ENCODE measurements at regions not wholly inside any gene's neighbourhood (a gene's known extent, or its start where the extent isn't known, plus 50 kb on each side); places are given as distances from the start of the nearest gene placed in this dataset.

DNA sequence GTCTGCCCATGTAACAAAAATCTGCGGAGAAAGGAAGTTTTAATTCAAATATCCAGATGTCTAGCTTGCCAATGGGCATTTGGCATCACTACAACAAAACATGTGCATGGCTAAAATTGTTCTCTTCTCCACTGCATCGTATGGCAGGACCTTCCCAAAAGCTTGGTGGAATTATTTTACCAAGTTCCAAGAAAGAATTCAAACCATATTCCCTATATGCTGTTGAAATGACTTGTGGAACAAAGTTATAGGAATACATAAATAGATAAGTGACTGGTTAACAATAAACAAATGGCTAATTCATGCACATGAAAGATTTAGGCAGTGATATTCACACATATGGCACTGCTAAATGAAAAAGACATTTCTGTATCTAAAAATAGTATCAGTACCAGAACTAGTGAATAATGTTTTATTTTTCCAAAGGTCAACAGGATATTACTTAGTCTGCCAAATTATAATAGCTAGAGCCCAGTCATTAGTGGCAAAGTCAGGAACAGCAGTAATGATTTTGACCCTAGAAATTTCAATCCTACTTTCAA is 425.4 kb upstream of the VRK2 start:
- TF ChIP-seq GATA1 (IDR thresholded peaks at IDR 0.05; ENCODE audit: low read depth, low read length) (no peak), POLR2A (IDR thresholded peaks at IDR 0.05; ENCODE audit: low read length) (no peak)
- DNase-seq = no peak

- no peak for DNase-seq
- TF ChIP-seq GATA1 (IDR thresholded peaks at IDR 0.05; ENCODE audit: low read depth, low read length) = no peak
Observed at GRCh38 chr2:57622009-57622408, 424.6 kb upstream of the VRK2 start.

DNA sequence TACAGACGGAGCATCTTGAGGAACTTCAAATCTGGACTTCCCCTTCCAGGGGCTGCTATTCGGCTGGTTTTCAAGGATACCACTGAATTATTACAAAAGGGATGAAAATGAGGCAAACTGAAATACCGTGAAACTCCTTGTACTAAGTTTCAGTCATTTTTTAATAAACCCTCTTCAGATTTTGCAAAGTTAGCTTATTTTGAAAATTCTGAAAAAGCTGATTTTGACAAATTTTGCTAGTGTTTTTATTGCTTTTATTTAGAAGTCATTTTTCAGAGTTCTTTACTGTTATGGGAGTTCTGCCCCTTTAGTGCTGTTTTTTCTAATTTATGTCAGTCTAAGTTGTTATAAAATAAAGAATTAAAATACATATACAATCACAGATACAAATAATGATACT is 390.4 kb upstream of the VRK2 start:
- DNase-seq = no peak
- TF ChIP-seq POLR2A (IDR thresholded peaks at IDR 0.05; ENCODE audit: low read length) = no peak
- TF ChIP-seq GATA1 (IDR thresholded peaks at IDR 0.05; ENCODE audit: low read depth, low read length) = no peak

GRCh38 chr2:57669570-57669969 is 377.0 kb upstream of the VRK2 start:
- TF ChIP-seq POLR2A (IDR thresholded peaks at IDR 0.05; ENCODE audit: low read length) (no peak), GATA1 (IDR thresholded peaks at IDR 0.05; ENCODE audit: low read depth, low read length) (no peak)
- DNase-seq = no peak

- DNase-seq = no peak
- TF ChIP-seq GATA1 (IDR thresholded peaks at IDR 0.05; ENCODE audit: low read depth, low read length) (no peak), POLR2A (IDR thresholded peaks at IDR 0.05; ENCODE audit: low read length) (no peak)
Observed at GRCh38 chr2:57674025-57674424, 372.6 kb upstream of the VRK2 start.

DNA sequence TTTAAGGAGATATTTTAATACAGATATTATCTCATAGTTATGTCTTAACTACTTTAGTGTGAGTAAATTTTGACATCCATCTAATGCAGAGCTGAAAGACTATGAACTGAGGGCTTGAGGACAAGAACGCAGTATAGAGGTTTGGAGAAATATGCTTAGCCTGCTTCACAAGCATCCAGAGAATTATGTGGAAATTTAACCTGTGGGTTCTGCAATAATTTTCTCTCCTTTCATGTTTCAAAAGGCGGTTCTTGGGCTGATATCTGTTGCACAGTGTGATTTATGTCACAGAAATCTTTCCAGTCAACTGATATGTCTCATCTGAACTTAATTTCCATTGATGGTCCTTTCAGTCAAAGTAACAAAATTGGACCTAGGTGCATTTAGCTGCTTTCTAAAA is 371.9 kb upstream of the VRK2 start:
- DNase-seq = no peak
- TF ChIP-seq GATA1 (IDR thresholded peaks at IDR 0.05; ENCODE audit: low read depth, low read length) = no peak
- TF ChIP-seq POLR2A (IDR thresholded peaks at IDR 0.05; ENCODE audit: low read length) = no peak

GRCh38 chr2:57677296-57677695 is 369.3 kb upstream of the VRK2 start:
- DNase-seq = no peak
- TF ChIP-seq POLR2A (IDR thresholded peaks at IDR 0.05; ENCODE audit: low read length) (no peak), GATA1 (IDR thresholded peaks at IDR 0.05; ENCODE audit: low read depth, low read length) (no peak)

DNA sequence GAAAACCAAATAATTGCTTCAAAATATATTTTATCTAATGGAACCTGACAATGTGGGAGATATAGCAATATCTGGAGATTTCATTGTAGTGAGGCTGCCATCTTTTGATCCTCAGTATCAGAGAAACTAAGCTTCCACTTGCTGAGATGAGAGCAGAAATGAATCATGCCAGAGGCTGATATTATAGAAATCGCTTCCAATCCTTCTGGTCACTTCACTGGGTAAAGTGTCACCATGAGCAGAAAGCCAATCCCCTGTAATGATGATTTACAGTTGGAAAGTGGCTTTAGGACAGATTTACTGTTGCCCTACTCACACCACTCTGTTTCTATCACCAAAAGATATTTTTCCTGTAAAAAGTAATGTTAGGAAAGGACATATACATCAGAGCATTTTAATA is 365.0 kb upstream of the VRK2 start:
- TF ChIP-seq POLR2A (IDR thresholded peaks at IDR 0.05; ENCODE audit: low read length) (no peak), GATA1 (IDR thresholded peaks at IDR 0.05; ENCODE audit: low read depth, low read length) (no peak)

GRCh38 chr2:57685032-57685431 is 361.6 kb upstream of the VRK2 start:
- DNase-seq = no peak
- no peak for TF ChIP-seq POLR2A (IDR thresholded peaks at IDR 0.05; ENCODE audit: low read length)
- TF ChIP-seq GATA1 (IDR thresholded peaks at IDR 0.05; ENCODE audit: low read depth, low read length) = no peak

More for the DNA sequence above, 365.0 kb upstream of the VRK2 start:
- DNase-seq = no peak

GRCh38 chr2:57692395-57692794 is 354.2 kb upstream of the VRK2 start:
- TF ChIP-seq GATA1 (IDR thresholded peaks at IDR 0.05; ENCODE audit: low read depth, low read length) (no peak), POLR2A (IDR thresholded peaks at IDR 0.05; ENCODE audit: low read length) (no peak)
- DNase-seq = no peak

- TF ChIP-seq GATA1 (IDR thresholded peaks at IDR 0.05; ENCODE audit: low read depth, low read length) = no peak
- TF ChIP-seq POLR2A (IDR thresholded peaks at IDR 0.05; ENCODE audit: low read length) = no peak
- no peak for DNase-seq
Observed at GRCh38 chr2:57693177-57693576, 353.4 kb upstream of the VRK2 start.

DNA sequence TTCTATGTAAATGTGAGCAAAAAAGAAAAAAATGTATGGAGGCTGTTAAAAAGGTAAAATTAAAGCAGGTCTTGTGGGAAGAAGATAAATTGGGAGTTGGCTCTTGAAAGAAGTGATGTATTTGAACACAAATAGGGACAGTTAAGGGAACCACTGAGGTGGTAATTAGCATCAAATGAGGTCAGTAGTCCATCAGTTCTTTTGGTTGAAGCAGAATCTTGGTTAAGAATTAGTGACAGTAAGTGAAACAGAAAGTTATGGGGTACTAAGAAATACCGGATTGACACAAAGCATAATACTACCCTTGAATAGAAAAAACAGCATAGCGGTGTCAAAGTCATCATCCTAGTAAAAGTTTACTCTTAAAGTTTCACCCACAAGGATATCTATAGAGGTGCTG is 352.6 kb upstream of the VRK2 start:
- DNase-seq = no peak
- TF ChIP-seq POLR2A (IDR thresholded peaks at IDR 0.05; ENCODE audit: low read length) (no peak), GATA1 (IDR thresholded peaks at IDR 0.05; ENCODE audit: low read depth, low read length) (no peak)

GRCh38 chr2:57696016-57696415 is 350.6 kb upstream of the VRK2 start:
- TF ChIP-seq POLR2A (IDR thresholded peaks at IDR 0.05; ENCODE audit: low read length) (no peak), GATA1 (IDR thresholded peaks at IDR 0.05; ENCODE audit: low read depth, low read length) (no peak)
- DNase-seq = no peak

GRCh38 chr2:57698392-57698791 is 348.2 kb upstream of the VRK2 start:
- DNase-seq = no peak
- no peak for TF ChIP-seq POLR2A (IDR thresholded peaks at IDR 0.05; ENCODE audit: low read length)
- no peak for TF ChIP-seq GATA1 (IDR thresholded peaks at IDR 0.05; ENCODE audit: low read depth, low read length)

GRCh38 chr2:57698935-57699449 is 347.6 kb upstream of the VRK2 start:
- DNase-seq = no peak
- TF ChIP-seq POLR2A (IDR thresholded peaks at IDR 0.05; ENCODE audit: low read length) = no peak
- no peak for TF ChIP-seq GATA1 (IDR thresholded peaks at IDR 0.05; ENCODE audit: low read depth, low read length)

DNA sequence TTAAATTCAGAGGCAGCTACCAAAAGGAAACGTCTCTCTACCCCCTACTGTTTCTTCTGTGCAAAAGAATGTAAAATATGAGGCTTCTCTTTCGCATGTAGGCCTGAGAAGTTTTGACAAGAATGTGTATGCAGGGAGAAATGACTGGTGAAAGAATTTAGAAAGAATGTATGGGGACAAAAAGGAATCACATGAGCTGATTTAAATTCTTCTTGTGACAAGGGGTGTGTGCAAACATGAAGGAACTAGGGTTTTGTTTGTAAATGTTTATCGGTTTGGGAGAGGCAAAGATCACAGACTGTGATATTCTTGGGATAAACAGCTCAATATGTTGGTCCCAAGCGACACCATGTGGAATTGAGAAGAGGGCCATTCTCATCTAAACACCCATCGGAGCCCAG is 345.2 kb upstream of the VRK2 start:
- no peak for DNase-seq

More for the DNA sequence above, 345.2 kb upstream of the VRK2 start:
- TF ChIP-seq GATA1 (IDR thresholded peaks at IDR 0.05; ENCODE audit: low read depth, low read length) = no peak

Data from erythroblast (primary cell).